GM18507 (cell line): ENCODE measurements at regions not wholly inside any gene's neighbourhood (a gene's known extent, or its start where the extent isn't known, plus 50 kb on each side); places are given as distances from the start of the nearest gene placed in this dataset.

Experiments
- DNase-seq: peaks from one replicate; pipeline ENCODE4 v3.0.0; 2011; ENCODE audit warnings: low read depth; ENCODE audit not compliant: insufficient read length; ENCODE audit errors: extremely low spot score
- FAIRE-seq: peaks from 2 replicates; lab custom pipeline; 2011; peaks lifted over from hg19 to GRCh38; lab: Jason Lieb, UNC

GRCh38 chr1:4960336-4960735, 305.9 kb downstream of the AJAP1 start:
- no peak for FAIRE-seq

GRCh38 chr1:4959216-4959615, 304.8 kb downstream of the AJAP1 start:
- FAIRE-seq (no peak), DNase-seq (no peak)

More at GRCh38 chr1:4960336-4960735, 305.9 kb downstream of the AJAP1 start:
- DNase-seq = no peak

GRCh38 chr1:4957027-4957426, 302.6 kb downstream of the AJAP1 start:
- FAIRE-seq (no peak), DNase-seq (no peak)

GRCh38 chr1:4954392-4954791, 300.0 kb downstream of the AJAP1 start:
- no peak for DNase-seq

GRCh38 chr1:4951601-4952000, 297.2 kb downstream of the AJAP1 start:
- FAIRE-seq (no peak), DNase-seq (no peak)

More at GRCh38 chr1:4954392-4954791, 300.0 kb downstream of the AJAP1 start:
- FAIRE-seq = no peak

GRCh38 chr1:4946343-4946742, 291.9 kb downstream of the AJAP1 start:
- no peak for FAIRE-seq
- DNase-seq = no peak

GRCh38 chr1:4944911-4945310, 290.5 kb downstream of the AJAP1 start:
- no peak for DNase-seq
- no peak for FAIRE-seq

GRCh38 chr1:4944072-4944471, 289.7 kb downstream of the AJAP1 start:
- no peak for DNase-seq
- FAIRE-seq = no peak

- no peak for DNase-seq
- peak; percentile 87 for FAIRE-seq
Measured at GRCh38 chr1:4939266-4939665, 284.9 kb downstream of the AJAP1 start.

GRCh38 chr1:4937876-4938534, 283.6 kb downstream of the AJAP1 start:
- DNase-seq (no peak), FAIRE-seq (no peak)

GRCh38 chr1:4935807-4936206, 281.4 kb downstream of the AJAP1 start:
- DNase-seq (no peak), FAIRE-seq (no peak)

GRCh38 chr1:4933232-4933631, 278.8 kb downstream of the AJAP1 start:
- no peak for FAIRE-seq
- no peak for DNase-seq

GRCh38 chr1:4932311-4933030, 278.1 kb downstream of the AJAP1 start:
- DNase-seq (no peak), FAIRE-seq (no peak)

GRCh38 chr1:4931486-4931885, 277.1 kb downstream of the AJAP1 start:
- DNase-seq = no peak
- FAIRE-seq = no peak

- FAIRE-seq = no peak
- DNase-seq = no peak
Measured at GRCh38 chr1:4928186-4928585, 273.8 kb downstream of the AJAP1 start.

GRCh38 chr1:4924356-4924755, 269.9 kb downstream of the AJAP1 start:
- FAIRE-seq = no peak
- no peak for DNase-seq

- DNase-seq (no peak), FAIRE-seq (no peak)
Measured at GRCh38 chr1:4916610-4917009, 262.2 kb downstream of the AJAP1 start.

- DNase-seq = no peak
- no peak for FAIRE-seq
Measured at GRCh38 chr1:4915154-4915553, 260.7 kb downstream of the AJAP1 start.

- DNase-seq = no peak
Measured at GRCh38 chr1:4908486-4908885, 254.1 kb downstream of the AJAP1 start.

GRCh38 chr1:4894566-4894965, 240.2 kb downstream of the AJAP1 start:
- no peak for DNase-seq
- FAIRE-seq = no peak

More at GRCh38 chr1:4908486-4908885, 254.1 kb downstream of the AJAP1 start:
- no peak for FAIRE-seq

GRCh38 chr1:4880626-4881025, 226.2 kb downstream of the AJAP1 start:
- no peak for FAIRE-seq
- no peak for DNase-seq
